ENCODE measurements at regions not wholly inside any gene's neighbourhood (a gene's known extent, or its start where the extent isn't known, plus 50 kb on each side); places are given as distances from the start of the nearest gene placed in this dataset.

DNA sequence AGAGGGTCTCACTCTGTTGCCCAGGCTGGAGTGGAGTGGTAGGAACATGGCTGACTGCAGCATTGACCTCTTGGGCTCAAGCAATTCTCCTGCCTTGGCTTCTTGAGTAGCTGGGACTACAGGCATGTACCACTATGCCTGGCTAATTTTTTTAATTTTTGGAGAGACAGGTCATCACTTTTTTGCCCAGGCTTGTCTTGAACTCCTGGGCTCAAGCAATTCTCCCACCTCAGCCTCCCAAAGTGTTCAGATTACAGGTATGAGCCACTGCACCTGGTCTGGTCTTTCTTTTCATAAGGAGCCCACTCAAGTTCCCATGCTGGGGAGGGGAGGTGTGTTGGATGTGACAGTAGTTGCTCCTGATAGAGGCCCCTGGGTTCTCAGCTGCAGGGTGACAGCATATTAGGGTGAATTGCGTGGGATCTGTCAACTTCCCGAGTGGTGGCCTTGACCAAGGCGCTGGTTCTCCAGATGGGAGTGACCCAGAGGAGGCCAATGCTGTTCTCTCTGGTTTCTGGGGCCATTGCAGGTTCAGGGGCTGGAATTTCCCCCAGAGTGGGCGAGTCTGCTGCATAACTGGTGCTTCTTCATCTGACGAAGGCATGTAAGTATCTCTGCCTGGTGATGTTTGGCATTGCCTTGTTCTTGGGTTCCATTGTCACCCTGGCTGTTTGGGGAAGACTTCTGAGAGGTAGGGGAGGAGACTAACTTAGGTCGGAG is 52.4 kb upstream of the ESRRB start:
- H3K9me3 ChIP-seq, result no peaks in the 10 kb centered on the region

GRCh38 chr14:76324133-76324532 is 51.8 kb upstream of the ESRRB start:
- Histone ChIP-seq H3K4me3 (no peak overlapping the region), H3K9me3 (no peaks in the 10 kb centered on the region), H3K36me3 (no peaks in the 10 kb centered on the region), H3K27me3 (no peaks in the 10 kb centered on the region)
- no peak for DNase-seq

More for the DNA sequence above, 52.4 kb upstream of the ESRRB start:
- Histone ChIP-seq H3K27me3 (no peaks in the 10 kb centered on the region), H3K36me3 (no peaks in the 10 kb centered on the region), H3K4me3 (no peak overlapping the region)
- no peak for DNase-seq
